ENCODE measurements at regions not wholly inside any gene's neighbourhood (a gene's known extent, or its start where the extent isn't known, plus 50 kb on each side); places are given as distances from the start of the nearest gene placed in this dataset.

GRCh38 chr6:8337147-8337546 lies 98.2 kb downstream of the SLC35B3 start:
- no peak for TF ChIP-seq CTCF (IDR thresholded peaks at IDR 0.05)
- no peak for TF ChIP-seq POLR2A (IDR thresholded peaks at IDR 0.05)
